Vagina (tissue), 2 donors: ENCODE measurements at regions not wholly inside any gene's neighbourhood (a gene's known extent, or its start where the extent isn't known, plus 50 kb on each side); places are given as distances from the start of the nearest gene placed in this dataset.

Experiments used
- POLR2A ChIP-seq, 2 donors: fragments of 450-650 bp; IDR thresholded peaks; one replicate each; pipeline ENCODE4 v1.6.1; 2017; ENCODE audit warnings: antibody characterized with exemption in 2 of 2, mild to moderate bottlenecking in 2 of 2, moderate library complexity in 2 of 2
- POLR2AphosphoS5 ChIP-seq, 2 donors: sonication (generic); formaldehyde crosslinking; IDR thresholded peaks; one replicate each; pipeline ENCODE4 v1.9.0; 2017; ENCODE audit warnings: antibody characterized with exemption in 2 of 2, mild to moderate bottlenecking in 2 of 2, low read depth in 1 of 2; ENCODE audit not compliant: insufficient read depth in 1 of 2
- TF ChIP-seq, protein P1 (sequence below), 3 experiments: fragments of 450-650 bp in 2 of 3; fragments of 200-600 bp in 1 of 3; sonication (generic) in 1 of 3; IDR thresholded peaks; one replicate each; pipeline ENCODE4 v1.5.1; 2017 to 2019; ENCODE audit warnings: antibody characterized with exemption in 3 of 3, mild to moderate bottlenecking in 2 of 3, moderate library complexity in 2 of 3

DNA sequence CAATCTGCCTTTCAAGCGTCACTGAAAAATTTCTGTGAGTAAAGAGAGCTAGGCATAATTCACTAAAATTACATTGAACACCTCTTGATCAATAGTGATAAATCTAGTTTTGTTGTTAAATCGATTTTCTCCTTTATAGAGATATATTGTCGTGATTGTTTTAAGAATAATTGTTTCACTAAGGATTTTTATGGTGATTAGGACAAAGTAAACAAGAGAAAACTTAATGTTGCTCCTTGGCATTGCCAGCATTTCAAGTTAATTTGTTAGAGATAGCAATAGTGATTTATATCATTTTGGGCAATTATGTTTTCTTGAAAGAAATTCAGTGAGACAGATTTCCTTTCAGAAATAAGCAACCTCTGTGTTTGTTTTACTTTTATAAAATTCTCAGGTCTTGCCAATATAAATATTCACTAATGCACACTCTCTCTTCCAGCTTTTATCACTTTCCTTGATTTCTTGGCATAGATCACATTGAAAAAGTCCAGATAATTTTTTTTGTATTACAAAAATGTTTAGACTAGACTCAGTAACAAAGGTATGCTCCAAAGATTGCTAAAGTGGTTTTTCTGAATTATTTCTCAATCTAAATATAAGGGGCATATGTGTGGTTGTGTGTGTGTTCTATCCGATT is 538.7 kb downstream of the TFEC start:
- no peak for TF ChIP-seq POLR2A (IDR thresholded peaks at IDR 0.05)
- TF ChIP-seq, protein P1, sequence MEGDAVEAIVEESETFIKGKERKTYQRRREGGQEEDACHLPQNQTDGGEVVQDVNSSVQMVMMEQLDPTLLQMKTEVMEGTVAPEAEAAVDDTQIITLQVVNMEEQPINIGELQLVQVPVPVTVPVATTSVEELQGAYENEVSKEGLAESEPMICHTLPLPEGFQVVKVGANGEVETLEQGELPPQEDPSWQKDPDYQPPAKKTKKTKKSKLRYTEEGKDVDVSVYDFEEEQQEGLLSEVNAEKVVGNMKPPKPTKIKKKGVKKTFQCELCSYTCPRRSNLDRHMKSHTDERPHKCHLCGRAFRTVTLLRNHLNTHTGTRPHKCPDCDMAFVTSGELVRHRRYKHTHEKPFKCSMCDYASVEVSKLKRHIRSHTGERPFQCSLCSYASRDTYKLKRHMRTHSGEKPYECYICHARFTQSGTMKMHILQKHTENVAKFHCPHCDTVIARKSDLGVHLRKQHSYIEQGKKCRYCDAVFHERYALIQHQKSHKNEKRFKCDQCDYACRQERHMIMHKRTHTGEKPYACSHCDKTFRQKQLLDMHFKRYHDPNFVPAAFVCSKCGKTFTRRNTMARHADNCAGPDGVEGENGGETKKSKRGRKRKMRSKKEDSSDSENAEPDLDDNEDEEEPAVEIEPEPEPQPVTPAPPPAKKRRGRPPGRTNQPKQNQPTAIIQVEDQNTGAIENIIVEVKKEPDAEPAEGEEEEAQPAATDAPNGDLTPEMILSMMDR (IDR thresholded peaks at IDR 0.05), result no peak
- TF ChIP-seq POLR2AphosphoS5 (IDR thresholded peaks at IDR 0.05; ENCODE audit: insufficient read depth in 1 of 2, low read depth in 1 of 2), result no peak
